HepG2 (cell line): ENCODE measurements at regions not wholly inside any gene's neighbourhood (a gene's known extent, or its start where the extent isn't known, plus 50 kb on each side); places are given as distances from the start of the nearest gene placed in this dataset.

Experiments used
- ATAC-seq: fragments of 200-7000 bp; cut with Tn5 transposase; 3 replicates; pipeline ENCODE4 v1.9.1; 2020; ENCODE audit warnings: mild to moderate bottlenecking, moderate library complexity
- BruUV-seq: library from RNA; stranded (reverse); fragments of 400-500 nt; replicated peaks from 2 replicates; lab custom pipeline; 2021; lab: Mats Ljungman, UMichigan
- CTCF ChIA-PET: fragments of 300-600 bp; formaldehyde crosslinking; extraction: SDS; loops from one replicate; lab custom pipeline; 2021; ENCODE audit warnings: low total read pairs, inconsistent platforms, low intra/inter-chr PET ratio; lab: Yijun Ruan, JAX
- POLR2A ChIA-PET: fragments of 350-600 bp; sonication (Branson Sonifier 250); formaldehyde crosslinking; loops from one replicate; lab custom pipeline; 2020; ENCODE audit warnings: antibody characterized with exemption, inconsistent platforms; lab: Yijun Ruan, JAX
- DNase-seq: peaks from one replicate; pipeline ENCODE4 v3.0.0-alpha.2; 2015; ENCODE audit warnings: low spot score
- FAIRE-seq: peaks from 3 replicates; lab custom pipeline; 2011; peaks lifted over from hg19 to GRCh38; lab: Jason Lieb, UNC
- H2AFZ ChIP-seq: one replicate; pipeline ENCODE4 v1.6.1; 2011; ENCODE audit warnings: low read length, inconsistent platforms
- H3K27ac ChIP-seq: fragments of 300-600 bp; 3 replicates; pipeline ENCODE4 v1.8.0; 2011; ENCODE audit warnings: mixed run types, mild to moderate bottlenecking, mixed read lengths, low read length, inconsistent platforms; ENCODE audit not compliant: insufficient read depth; ENCODE audit errors: extremely low read length
- H3K27me3 ChIP-seq, 2 experiments: fragments of 200-600 bp in 1 of 2; 2 replicates in 1 of 2; 3 replicates in 1 of 2; pipeline versions ENCODE4 v1.6.0 to v1.8.0; 2011; ENCODE audit warnings: low read length in 2 of 2, mild to moderate bottlenecking in 2 of 2, moderate library complexity in 2 of 2, inconsistent platforms in 1 of 2; ENCODE audit not compliant: insufficient read depth in 2 of 2, control insufficient read depth in 1 of 2
- H3K36me3 ChIP-seq, 2 experiments: fragments of 200-600 bp in 1 of 2; replicated peaks in 1 of 2; 2 replicates in 1 of 2; 3 replicates in 1 of 2; pipeline versions ENCODE4 v1.5.1 to v1.8.0; 2011; ENCODE audit warnings: low read length in 2 of 2, inconsistent platforms in 1 of 2; ENCODE audit not compliant: insufficient read depth in 2 of 2, control insufficient read depth in 1 of 2
- H3K4me1 ChIP-seq: 2 replicates; pipeline ENCODE4 v1.5.1; 2012; ENCODE audit warnings: low read length, inconsistent platforms; ENCODE audit not compliant: insufficient read depth
- H3K4me2 ChIP-seq: 2 replicates; pipeline ENCODE4 v1.6.0; 2011; ENCODE audit warnings: low read depth, low read length, inconsistent platforms
- H3K4me3 ChIP-seq, 3 experiments: fragments of 200-600 bp in 1 of 3; sonication (generic), shearing (Covaris generic) in 1 of 3; replicated peaks in 1 of 3; 2 replicates each; pipeline ENCODE4 v1.5.1; 2011 to 2016; ENCODE audit warnings: low read length in 3 of 3, inconsistent platforms in 2 of 3, low read depth in 2 of 3, mild to moderate bottlenecking in 2 of 3, control low read depth in 1 of 3, mixed read lengths in 1 of 3; ENCODE audit not compliant: insufficient read depth in 1 of 3
- H3K79me2 ChIP-seq: one replicate; pipeline ENCODE4 v1.6.1; 2011; ENCODE audit warnings: low read length, inconsistent platforms; ENCODE audit not compliant: insufficient read depth
- H3K9ac ChIP-seq: 2 replicates; pipeline ENCODE4 v1.6.0; 2011; ENCODE audit warnings: mild to moderate bottlenecking, low read depth, low read length, inconsistent platforms; ENCODE audit not compliant: insufficient read depth
- H3K9me3 ChIP-seq: 2 replicates; pipeline ENCODE4 v1.5.1; 2012; ENCODE audit warnings: mild to moderate bottlenecking, low read length
- H4K20me1 ChIP-seq: 2 replicates; pipeline ENCODE4 v1.6.0; 2011; ENCODE audit warnings: inconsistent platforms, mild to moderate bottlenecking, low read length, moderate library complexity; ENCODE audit not compliant: insufficient read depth
- CBX2 ChIP-seq, 2 experiments: fragments of 200-600 bp in 1 of 2; sonication (generic); formaldehyde crosslinking in 1 of 2; IDR thresholded peaks; 2 replicates each; pipeline versions ENCODE4 v1.7.0 to v1.8.1; 2018 to 2022; ENCODE audit warnings: low read depth in 2 of 2, low read length in 1 of 2, mild to moderate bottlenecking in 1 of 2, missing genetic modification reagents in 1 of 2
- DMAP1 ChIP-seq: IDR thresholded peaks from 2 replicates; pipeline ENCODE4 v1.6.1; 2016
- E2F1 ChIP-seq: sonication (generic); formaldehyde crosslinking; IDR thresholded peaks from 2 replicates; pipeline ENCODE4 v1.5.0; 2020; ENCODE audit warnings: missing genetic modification reagents
- FOSL1 ChIP-seq: sonication (generic); formaldehyde crosslinking; IDR thresholded peaks from 2 replicates; pipeline ENCODE4 v1.9.0; 2021; ENCODE audit warnings: missing genetic modification reagents, borderline replicate concordance
- FOXP1 ChIP-seq, 2 experiments: fragments of 450-650 bp in 1 of 2; IDR thresholded peaks; 2 replicates each; pipeline ENCODE4 v1.6.1; 2017 to 2018; ENCODE audit warnings: antibody characterized with exemption in 1 of 2
- GFI1 ChIP-seq: sonication (generic); formaldehyde crosslinking; IDR thresholded peaks from 2 replicates; pipeline ENCODE4 v1.5.0; 2020; ENCODE audit warnings: missing genetic modification reagents, mild to moderate bottlenecking, borderline replicate concordance
- KDM3A ChIP-seq: IDR thresholded peaks from 2 replicates; pipeline ENCODE4 v1.6.1; 2018; ENCODE audit warnings: low read depth, missing compliant biosample characterization
- NFYC ChIP-seq: IDR thresholded peaks from 2 replicates; pipeline ENCODE4 v1.6.1; 2016; ENCODE audit warnings: missing genetic modification reagents, missing compliant biosample characterization
- PCBP2 ChIP-seq: fragments of 200-400 bp; formaldehyde crosslinking; optimal IDR thresholded peaks from 2 replicates; pipeline ENCODE3; 2018; ENCODE audit warnings: low read length, low read depth; ENCODE audit not compliant: poor library complexity, severe bottlenecking
- REXO4 ChIP-seq: sonication (generic); formaldehyde crosslinking; IDR thresholded peaks from 2 replicates; pipeline ENCODE4 v1.8.0; 2022; ENCODE audit warnings: missing genetic modification reagents, mild to moderate bottlenecking, borderline replicate concordance
- TSC22D2 ChIP-seq: sonication (generic); formaldehyde crosslinking; IDR thresholded peaks from 2 replicates; pipeline ENCODE4 v1.5.1; 2020; ENCODE audit warnings: missing genetic modification reagents, mild to moderate bottlenecking, borderline replicate concordance
- ZBTB38 ChIP-seq: sonication (generic); formaldehyde crosslinking; IDR thresholded peaks from 2 replicates; pipeline ENCODE4 v1.5.1; 2020; ENCODE audit warnings: mild to moderate bottlenecking, missing genetic modification reagents
- ZNF350 ChIP-seq: sonication (generic); formaldehyde crosslinking; IDR thresholded peaks from 2 replicates; pipeline ENCODE4 v1.4.0; 2020; ENCODE audit warnings: mild to moderate bottlenecking, low read depth, missing genetic modification reagents, borderline replicate concordance
- WGBS: methylation state at CpG from one replicate; pipeline ENCODE4 v1.1.6; 2017; ENCODE audit warnings: low lambda C conversion rate; 5-methylcytosine and 5-hydroxymethylcytosine counted together
- in situ Hi-C: cut with HindIII; loops from 2 replicates; pipeline ENCODE4 v1.10.0; 2017; ENCODE audit warnings: low pct_unique_long_range_greater_than_20kb; ENCODE audit not compliant: extremely low pct_ligation_motif_present
- intact Hi-C: fragments of 100-400 bp; cut with micrococcal nuclease; formaldehyde crosslinking; loops from one replicate; pipeline ENCODE4 v1.10.0; 2022; ENCODE audit not compliant: unreplicated experiment
- TF ChIP-seq, protein P1 (sequence below): IDR thresholded peaks from 2 replicates; pipeline ENCODE4 v1.6.1; 2016; ENCODE audit warnings: control low read depth
- TF ChIP-seq, protein P2 (sequence below): sonication (generic); formaldehyde crosslinking; IDR thresholded peaks from 2 replicates; pipeline ENCODE4 v1.4.0; 2020; ENCODE audit warnings: missing genetic modification reagents

DNA sequence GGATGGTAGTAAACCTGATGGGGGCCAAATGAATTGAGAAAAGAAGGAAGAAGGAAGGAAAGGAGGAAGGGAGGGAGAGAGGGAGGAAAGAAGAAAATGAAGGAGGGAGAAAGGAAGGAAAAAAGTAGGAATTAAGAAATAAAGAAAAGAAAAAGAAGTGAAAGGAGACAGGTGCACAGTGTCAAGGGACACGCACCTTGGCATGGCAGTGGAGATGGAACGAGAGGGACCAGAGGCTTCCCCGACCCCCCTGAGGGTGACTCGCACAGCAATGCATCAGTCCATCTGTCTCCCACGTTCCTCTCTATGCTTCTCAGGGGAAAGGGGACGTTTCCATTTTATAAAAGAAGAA is 199.6 kb downstream of the CXCL12 start (continued):
- TF ChIP-seq ZNF350 (CRISPR knock-in tag) (no peak), DMAP1 (no peak), NFYC (no peak), CBX2 (IDR thresholded peaks at IDR 0.05; ENCODE audit: low read depth, low read length) (no peak), CBX2 (CRISPR knock-in tag; IDR thresholded peaks at IDR 0.05; ENCODE audit: low read depth) (no peak)
- TF ChIP-seq, protein P1, sequence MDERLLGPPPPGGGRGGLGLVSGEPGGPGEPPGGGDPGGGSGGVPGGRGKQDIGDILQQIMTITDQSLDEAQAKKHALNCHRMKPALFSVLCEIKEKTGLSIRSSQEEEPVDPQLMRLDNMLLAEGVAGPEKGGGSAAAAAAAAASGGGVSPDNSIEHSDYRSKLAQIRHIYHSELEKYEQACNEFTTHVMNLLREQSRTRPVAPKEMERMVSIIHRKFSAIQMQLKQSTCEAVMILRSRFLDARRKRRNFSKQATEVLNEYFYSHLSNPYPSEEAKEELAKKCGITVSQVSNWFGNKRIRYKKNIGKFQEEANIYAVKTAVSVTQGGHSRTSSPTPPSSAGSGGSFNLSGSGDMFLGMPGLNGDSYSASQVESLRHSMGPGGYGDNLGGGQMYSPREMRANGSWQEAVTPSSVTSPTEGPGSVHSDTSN (CRISPR knock-in tag): no peak

DNA sequence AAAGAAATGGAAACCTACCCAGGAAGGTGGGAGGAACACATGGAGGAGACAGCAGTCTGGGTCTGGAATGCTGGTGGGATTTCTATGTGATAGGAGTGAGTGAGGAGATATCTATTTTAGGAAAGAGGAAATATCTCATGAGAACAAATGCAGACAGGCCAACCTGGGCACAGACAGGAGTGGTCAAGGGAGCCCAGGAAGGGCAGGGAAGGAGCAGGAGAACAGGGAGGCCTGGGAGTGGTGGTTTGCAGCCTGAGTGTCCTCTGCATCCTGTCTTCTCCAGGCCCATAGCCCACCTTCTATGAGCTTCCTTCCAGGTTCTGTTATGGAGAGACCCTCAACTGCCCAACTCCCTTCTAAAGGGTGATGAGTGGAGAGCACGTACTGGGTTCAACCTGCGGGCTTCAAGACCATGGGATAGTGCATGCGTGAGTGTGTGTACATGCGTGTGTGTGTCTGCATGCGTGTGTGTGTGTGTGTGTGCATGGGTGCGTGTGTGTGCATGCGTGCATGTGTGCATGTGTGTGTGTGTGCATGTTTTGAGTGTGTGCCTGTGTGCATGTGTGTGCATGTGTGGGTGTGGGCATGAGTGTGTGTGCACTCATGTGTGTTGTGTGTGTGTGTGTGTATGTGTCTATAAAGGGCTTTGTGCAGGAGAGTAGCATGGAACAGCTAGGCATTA is 200.1 kb downstream of the CXCL12 start:
- ATAC-seq (no peak), FAIRE-seq (no peak), DNase-seq (no peak)
- BruUV-seq: no TSS peak
- no peaks in the 10 kb centered on the region for H3K36me3 ChIP-seq
- no peak overlapping the region for H2AFZ ChIP-seq
- no peak overlapping the region for H3K9ac ChIP-seq
- in situ Hi-C loops: no loop called here
- H3K27ac ChIP-seq: no peak overlapping the region
- H4K20me1 ChIP-seq: no peaks in the 10 kb centered on the region
- no peak overlapping the region for H3K4me2 ChIP-seq
- ChIA-PET CTCF (no interaction called here), POLR2A (no interaction called here)
- no peaks in the 10 kb centered on the region for H3K79me2 ChIP-seq
- no peak overlapping the region for H3K4me3 ChIP-seq
- 95% methylated on average over 7 of the region's 7 CpGs for WGBS
- peaks cover 2 to 3% of the 10 kb centered on the region in 2 experiments; a peak in 1 of 5 replicates for H3K27me3 ChIP-seq
- H3K9me3 ChIP-seq: no peaks in the 10 kb centered on the region
- H3K4me1 ChIP-seq: peaks cover 25% of the 10 kb centered on the region
- intact Hi-C loops: no loop called here
- TF ChIP-seq E2F1 (CRISPR knock-in tag) (no peak), GFI1 (CRISPR knock-in tag) (no peak), PCBP2 (no peak), FOSL1 (CRISPR knock-in tag) (no peak), ZBTB38 (CRISPR knock-in tag) (no peak), TSC22D2 (no peak), KDM3A (no peak), FOXP1 (IDR thresholded peaks at IDR 0.05) (no peak), FOXP1 (CRISPR knock-in tag; IDR thresholded peaks at IDR 0.05) (no peak), REXO4 (CRISPR knock-in tag) (no peak)
- TF ChIP-seq, protein P2, sequence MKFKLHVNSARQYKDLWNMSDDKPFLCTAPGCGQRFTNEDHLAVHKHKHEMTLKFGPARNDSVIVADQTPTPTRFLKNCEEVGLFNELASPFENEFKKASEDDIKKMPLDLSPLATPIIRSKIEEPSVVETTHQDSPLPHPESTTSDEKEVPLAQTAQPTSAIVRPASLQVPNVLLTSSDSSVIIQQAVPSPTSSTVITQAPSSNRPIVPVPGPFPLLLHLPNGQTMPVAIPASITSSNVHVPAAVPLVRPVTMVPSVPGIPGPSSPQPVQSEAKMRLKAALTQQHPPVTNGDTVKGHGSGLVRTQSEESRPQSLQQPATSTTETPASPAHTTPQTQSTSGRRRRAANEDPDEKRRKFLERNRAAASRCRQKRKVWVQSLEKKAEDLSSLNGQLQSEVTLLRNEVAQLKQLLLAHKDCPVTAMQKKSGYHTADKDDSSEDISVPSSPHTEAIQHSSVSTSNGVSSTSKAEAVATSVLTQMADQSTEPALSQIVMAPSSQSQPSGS (CRISPR knock-in tag): no peak
